ENCODE measurements at regions not wholly inside any gene's neighbourhood (a gene's known extent, or its start where the extent isn't known, plus 50 kb on each side); places are given as distances from the start of the nearest gene placed in this dataset.

GRCh38 chr18:73636355-73636754 lies 511.3 kb downstream of the FBXO15 start:
- no peaks in the 10 kb centered on the region for H3K4me1 ChIP-seq
- no peak for DNase-seq
- TF ChIP-seq, protein P1, sequence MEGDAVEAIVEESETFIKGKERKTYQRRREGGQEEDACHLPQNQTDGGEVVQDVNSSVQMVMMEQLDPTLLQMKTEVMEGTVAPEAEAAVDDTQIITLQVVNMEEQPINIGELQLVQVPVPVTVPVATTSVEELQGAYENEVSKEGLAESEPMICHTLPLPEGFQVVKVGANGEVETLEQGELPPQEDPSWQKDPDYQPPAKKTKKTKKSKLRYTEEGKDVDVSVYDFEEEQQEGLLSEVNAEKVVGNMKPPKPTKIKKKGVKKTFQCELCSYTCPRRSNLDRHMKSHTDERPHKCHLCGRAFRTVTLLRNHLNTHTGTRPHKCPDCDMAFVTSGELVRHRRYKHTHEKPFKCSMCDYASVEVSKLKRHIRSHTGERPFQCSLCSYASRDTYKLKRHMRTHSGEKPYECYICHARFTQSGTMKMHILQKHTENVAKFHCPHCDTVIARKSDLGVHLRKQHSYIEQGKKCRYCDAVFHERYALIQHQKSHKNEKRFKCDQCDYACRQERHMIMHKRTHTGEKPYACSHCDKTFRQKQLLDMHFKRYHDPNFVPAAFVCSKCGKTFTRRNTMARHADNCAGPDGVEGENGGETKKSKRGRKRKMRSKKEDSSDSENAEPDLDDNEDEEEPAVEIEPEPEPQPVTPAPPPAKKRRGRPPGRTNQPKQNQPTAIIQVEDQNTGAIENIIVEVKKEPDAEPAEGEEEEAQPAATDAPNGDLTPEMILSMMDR (IDR thresholded peaks at IDR 0.05; ENCODE audit: borderline replicate concordance): no peak
- H3K27me3 ChIP-seq (ENCODE audit: low read depth): no peaks in the 10 kb centered on the region
- H3K27ac ChIP-seq (replicated peaks): no peak overlapping the region
- no peak overlapping the region for H3K4me3 ChIP-seq
- peaks cover 3% of the 10 kb centered on the region for H3K9me3 ChIP-seq (replicated peaks)
- intact Hi-C loops (cut with micrococcal nuclease): no loop called here
- H3K36me3 ChIP-seq: no peaks in the 10 kb centered on the region

DNA sequence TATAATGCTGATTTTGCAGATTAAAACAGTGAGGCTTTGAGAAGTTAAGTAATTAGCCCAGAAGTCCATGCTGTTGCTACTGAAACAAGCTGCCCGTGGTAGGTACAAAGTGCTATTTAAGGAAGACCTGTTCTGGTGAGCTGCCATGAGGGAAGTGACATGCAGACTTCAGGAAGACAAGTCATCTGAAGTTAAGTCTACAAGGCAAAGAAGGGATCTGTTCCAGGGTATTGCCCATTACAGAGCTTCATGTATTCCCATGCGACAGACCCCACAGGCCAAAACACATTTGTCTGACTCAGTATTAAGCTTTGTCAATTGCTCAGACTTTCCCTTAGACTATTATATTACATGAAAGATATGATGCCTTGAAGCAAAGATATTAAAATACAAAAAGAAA lies 520.8 kb downstream of the FBXO15 start:
- Histone ChIP-seq H3K9me3 (replicated peaks) (peaks cover 8% of the 10 kb centered on the region), H3K27ac (replicated peaks) (no peak overlapping the region), H3K36me3 (no peaks in the 10 kb centered on the region), H3K27me3 (ENCODE audit: low read depth) (no peaks in the 10 kb centered on the region), H3K4me3 (no peak overlapping the region), H3K4me1 (no peaks in the 10 kb centered on the region)
- TF ChIP-seq, protein P1 (IDR thresholded peaks at IDR 0.05; ENCODE audit: borderline replicate concordance): no peak
- no peak for DNase-seq
- intact Hi-C loops (cut with micrococcal nuclease): no loop called here

- Histone ChIP-seq H3K36me3 (no peaks in the 10 kb centered on the region), H3K9me3 (replicated peaks) (peaks cover 4% of the 10 kb centered on the region), H3K4me3 (no peak overlapping the region), H3K27me3 (ENCODE audit: low read depth) (no peaks in the 10 kb centered on the region), H3K27ac (replicated peaks) (no peak overlapping the region), H3K4me1 (no peaks in the 10 kb centered on the region)
- intact Hi-C loops (cut with micrococcal nuclease): no loop called here
- TF ChIP-seq, protein P1 (IDR thresholded peaks at IDR 0.05; ENCODE audit: borderline replicate concordance): no peak
- no peak for DNase-seq
These were observed 521.4 kb downstream of the FBXO15 start for GRCh38 chr18:73626221-73626620.

DNA sequence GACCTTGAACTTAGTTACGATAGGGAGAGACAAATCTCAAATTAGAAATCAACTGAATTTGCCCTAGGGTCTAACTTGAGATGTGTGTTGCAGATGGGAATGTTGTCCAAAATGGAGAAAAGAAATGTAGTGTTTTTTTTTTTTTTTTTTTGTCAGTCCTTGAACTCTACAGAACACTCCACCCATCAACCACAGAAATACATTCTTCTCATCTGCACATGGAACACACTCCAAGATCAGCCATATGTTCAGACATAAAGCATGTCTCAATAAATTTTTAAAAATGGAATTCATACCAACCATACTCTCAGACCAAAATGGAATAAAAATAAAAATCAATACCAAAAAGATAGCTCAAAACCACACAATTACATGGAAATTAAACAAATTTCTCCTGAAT lies 526.5 kb downstream of the FBXO15 start:
- H3K4me1 ChIP-seq: no peaks in the 10 kb centered on the region
- intact Hi-C loops (cut with micrococcal nuclease): no loop called here
- no peaks in the 10 kb centered on the region for H3K36me3 ChIP-seq
- H3K4me3 ChIP-seq: no peak overlapping the region
- no peak overlapping the region for H3K27ac ChIP-seq (replicated peaks)
- H3K9me3 ChIP-seq (replicated peaks): no peaks in the 10 kb centered on the region
- DNase-seq: no peak
- TF ChIP-seq, protein P1 (IDR thresholded peaks at IDR 0.05; ENCODE audit: borderline replicate concordance): no peak
- H3K27me3 ChIP-seq (ENCODE audit: low read depth): no peaks in the 10 kb centered on the region

DNA sequence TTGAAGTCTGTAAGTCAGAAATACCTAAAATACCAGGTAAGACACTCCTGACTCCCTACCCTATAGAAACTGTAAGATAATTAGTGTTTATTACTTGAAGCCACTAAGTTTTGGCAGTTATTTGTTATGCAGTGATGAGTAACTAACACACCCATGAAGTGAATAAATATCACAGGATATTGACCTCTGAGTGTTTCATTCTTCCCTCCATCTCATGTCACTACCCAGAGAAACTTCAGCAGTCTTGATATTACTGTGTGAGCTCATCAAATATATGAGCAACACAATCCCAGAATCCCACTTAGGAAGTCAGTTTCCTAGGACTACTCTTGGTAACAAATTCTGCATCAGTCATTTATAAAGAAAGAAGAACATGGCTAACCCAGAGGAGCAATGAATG lies 529.7 kb downstream of the FBXO15 start:
- no peak overlapping the region for H3K4me3 ChIP-seq
- no peak overlapping the region for H3K27ac ChIP-seq (replicated peaks)
- H3K27me3 ChIP-seq (ENCODE audit: low read depth): no peaks in the 10 kb centered on the region
- TF ChIP-seq, protein P1 (IDR thresholded peaks at IDR 0.05; ENCODE audit: borderline replicate concordance): no peak
- no peaks in the 10 kb centered on the region for H3K4me1 ChIP-seq
- H3K9me3 ChIP-seq (replicated peaks): no peaks in the 10 kb centered on the region
- DNase-seq: no peak
- intact Hi-C loops (cut with micrococcal nuclease): no loop called here
- H3K36me3 ChIP-seq: no peaks in the 10 kb centered on the region

DNA sequence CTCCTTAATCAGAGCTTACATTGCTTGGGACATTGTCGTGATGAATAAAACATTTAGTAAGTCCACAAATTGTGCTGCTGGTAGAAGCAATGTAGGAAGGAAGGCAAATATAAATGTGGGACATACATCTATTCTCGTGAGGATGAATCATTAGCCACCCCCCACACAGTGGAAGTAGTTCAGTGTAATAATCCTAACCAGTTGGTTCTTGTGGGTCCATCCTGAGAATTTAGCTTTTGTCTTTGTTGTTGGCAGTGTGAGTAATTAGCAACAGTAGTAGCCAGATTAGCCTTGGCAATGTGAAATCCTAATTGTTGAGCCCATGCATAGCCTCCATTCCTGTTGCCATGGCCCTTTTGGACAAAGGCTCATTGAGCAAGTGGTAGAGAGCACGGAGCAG lies 532.1 kb downstream of the FBXO15 start:
- H3K27me3 ChIP-seq (ENCODE audit: low read depth): no peaks in the 10 kb centered on the region
- no peaks in the 10 kb centered on the region for H3K9me3 ChIP-seq (replicated peaks)
- DNase-seq: no peak
- no peak overlapping the region for H3K27ac ChIP-seq (replicated peaks)
- TF ChIP-seq, protein P1 (IDR thresholded peaks at IDR 0.05; ENCODE audit: borderline replicate concordance): no peak
- intact Hi-C loops (cut with micrococcal nuclease): no loop called here
- H3K36me3 ChIP-seq: no peaks in the 10 kb centered on the region
- H3K4me1 ChIP-seq: no peaks in the 10 kb centered on the region
- no peak overlapping the region for H3K4me3 ChIP-seq

All from left ventricle myocardium inferior (tissue), 1 donor.